OCI-LY3 (cell line): ENCODE measurements at regions not wholly inside any gene's neighbourhood (a gene's known extent, or its start where the extent isn't known, plus 50 kb on each side); places are given as distances from the start of the nearest gene placed in this dataset.

Experiments
- H2AFZ ChIP-seq: fragments of 200-600, 300-600 bp; shearing (Covaris generic); 2 replicates; pipeline ENCODE4 v1.6.0; 2014; ENCODE audit warnings: antibody characterized with exemption, low read depth, low read length
- H3K27ac ChIP-seq: fragments of 200-600, 300-600 bp; sonication (generic); 2 replicates; pipeline ENCODE4 v1.5.1; 2014; ENCODE audit warnings: mild to moderate bottlenecking, low read length, moderate library complexity, mixed read lengths
- H3K27me3 ChIP-seq: fragments of 200-600, 300-600 bp; sonication (generic); 2 replicates; pipeline ENCODE4 v1.6.1; 2014; ENCODE audit warnings: low read depth, low read length, mixed read lengths
- H3K36me3 ChIP-seq: fragments of 200-600, 300-600 bp; sonication (generic); replicated peaks from 2 replicates; pipeline ENCODE3; 2014; ENCODE audit warnings: low read depth, low read length, mixed read lengths
- H3K4me1 ChIP-seq: fragments of 300-600, 200-600 bp; sonication (generic); 2 replicates; pipeline ENCODE4 v1.6.1; 2014; ENCODE audit warnings: low read length, mixed read lengths
- H3K4me2 ChIP-seq: fragments of 200-600, 300-600 bp; sonication (generic); 2 replicates; pipeline ENCODE4 v1.6.1; 2014; ENCODE audit warnings: low read length, mixed read lengths
- H3K4me3 ChIP-seq: fragments of 300-600, 200-600 bp; sonication (generic); 2 replicates; pipeline ENCODE4 v1.5.1; 2014; ENCODE audit warnings: antibody characterized with exemption, mild to moderate bottlenecking, low read length, moderate library complexity
- H3K79me2 ChIP-seq: fragments of 300-600, 200-600 bp; shearing (Covaris generic); 2 replicates; pipeline ENCODE4 v1.6.1; 2014; ENCODE audit warnings: mild to moderate bottlenecking, low read length, mixed read lengths
- H3K9ac ChIP-seq: fragments of 300-600, 200-600 bp; shearing (Covaris generic); 2 replicates; pipeline ENCODE4 v1.6.0; 2014; ENCODE audit warnings: mild to moderate bottlenecking, low read length, moderate library complexity
- H3K9me3 ChIP-seq: fragments of 200-600, 300-600 bp; shearing (Covaris generic); 2 replicates; pipeline ENCODE4 v1.6.1; 2014; ENCODE audit warnings: low read length, mixed read lengths; ENCODE audit not compliant: insufficient read depth
- H4K20me1 ChIP-seq: fragments of 200-600, 300-600 bp; sonication (generic); 2 replicates; pipeline ENCODE4 v1.6.1; 2016; ENCODE audit warnings: low read length, mixed read lengths; ENCODE audit not compliant: insufficient read depth
- EZH2phosphoT487 ChIP-seq: fragments of 200-600 bp; shearing (Covaris generic); IDR thresholded peaks from 2 replicates; pipeline ENCODE4 v1.6.1; 2018; ENCODE audit warnings: antibody characterized with exemption, mixed run types, low read depth
- TF ChIP-seq, protein P1 (sequence below): fragments of 200-600, 300-600 bp; sonication (generic); IDR thresholded peaks from 2 replicates; pipeline ENCODE4 v1.5.1; 2014; ENCODE audit warnings: antibody characterized with exemption, low read length, low read depth

DNA sequence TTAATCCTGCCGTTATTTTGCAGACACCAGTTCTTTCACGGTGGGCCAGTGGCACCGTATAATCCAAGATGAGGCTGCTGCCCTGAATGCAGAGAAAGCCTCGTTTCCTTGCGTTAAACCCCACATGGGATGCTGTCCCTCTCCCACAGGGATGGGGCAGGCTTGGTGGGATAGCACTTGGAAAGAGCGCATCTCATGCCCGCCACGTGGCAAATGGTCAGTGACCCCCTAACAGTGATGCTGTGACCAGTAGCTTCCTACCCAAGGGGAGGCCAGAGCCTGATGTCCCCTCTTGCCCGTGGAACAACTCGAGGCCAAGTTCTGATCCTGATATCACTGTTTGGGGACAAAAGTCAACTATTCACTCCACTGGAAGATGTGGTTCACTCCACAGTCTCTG lies 73.3 kb downstream of the RHOB start:
- Histone ChIP-seq H4K20me1 (no peaks in the 10 kb centered on the region), H3K9ac (no peak overlapping the region), H3K27me3 (peaks cover 23% of the 10 kb centered on the region), H3K9me3 (no peaks in the 10 kb centered on the region), H3K4me1 (peaks cover 22% of the 10 kb centered on the region), H3K4me3 (no peak overlapping the region), H3K27ac (no peak overlapping the region), H3K36me3 (no peaks in the 10 kb centered on the region), H3K4me2 (no peak overlapping the region), H2AFZ (no peak overlapping the region), H3K79me2 (no peaks in the 10 kb centered on the region)
- TF ChIP-seq, protein P1, sequence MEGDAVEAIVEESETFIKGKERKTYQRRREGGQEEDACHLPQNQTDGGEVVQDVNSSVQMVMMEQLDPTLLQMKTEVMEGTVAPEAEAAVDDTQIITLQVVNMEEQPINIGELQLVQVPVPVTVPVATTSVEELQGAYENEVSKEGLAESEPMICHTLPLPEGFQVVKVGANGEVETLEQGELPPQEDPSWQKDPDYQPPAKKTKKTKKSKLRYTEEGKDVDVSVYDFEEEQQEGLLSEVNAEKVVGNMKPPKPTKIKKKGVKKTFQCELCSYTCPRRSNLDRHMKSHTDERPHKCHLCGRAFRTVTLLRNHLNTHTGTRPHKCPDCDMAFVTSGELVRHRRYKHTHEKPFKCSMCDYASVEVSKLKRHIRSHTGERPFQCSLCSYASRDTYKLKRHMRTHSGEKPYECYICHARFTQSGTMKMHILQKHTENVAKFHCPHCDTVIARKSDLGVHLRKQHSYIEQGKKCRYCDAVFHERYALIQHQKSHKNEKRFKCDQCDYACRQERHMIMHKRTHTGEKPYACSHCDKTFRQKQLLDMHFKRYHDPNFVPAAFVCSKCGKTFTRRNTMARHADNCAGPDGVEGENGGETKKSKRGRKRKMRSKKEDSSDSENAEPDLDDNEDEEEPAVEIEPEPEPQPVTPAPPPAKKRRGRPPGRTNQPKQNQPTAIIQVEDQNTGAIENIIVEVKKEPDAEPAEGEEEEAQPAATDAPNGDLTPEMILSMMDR = no peak
- no peak for TF ChIP-seq EZH2phosphoT487

DNA sequence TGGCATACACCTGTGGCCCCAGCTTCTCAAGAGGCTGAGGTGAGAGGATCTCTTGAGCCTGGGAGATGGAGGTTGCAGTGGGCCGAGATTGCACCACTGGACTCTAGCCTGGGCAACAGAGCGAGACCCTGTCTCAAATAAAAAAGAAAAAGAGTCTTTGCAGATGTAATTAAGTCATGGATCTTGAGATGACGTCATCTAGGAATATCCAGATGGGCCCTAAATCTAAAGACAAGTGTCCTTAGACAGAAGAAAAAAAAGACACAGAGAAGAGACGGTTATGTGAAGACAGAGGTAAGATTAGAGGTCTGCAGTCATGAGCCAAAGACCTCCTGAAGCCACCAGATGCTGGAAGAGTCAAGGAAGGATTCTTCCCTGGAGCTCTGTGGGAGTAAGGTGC lies 74.3 kb downstream of the RHOB start:
- no peak for TF ChIP-seq EZH2phosphoT487
- TF ChIP-seq, protein P1 = no peak
- Histone ChIP-seq H3K4me3 (no peak overlapping the region), H3K27me3 (peaks cover 13% of the 10 kb centered on the region; the same call in 1 of the 2 replicates), H3K9ac (no peak overlapping the region), H3K9me3 (no peaks in the 10 kb centered on the region), H3K4me2 (no peak overlapping the region), H3K27ac (no peak overlapping the region), H3K79me2 (no peaks in the 10 kb centered on the region), H3K36me3 (no peaks in the 10 kb centered on the region), H3K4me1 (peaks cover 24% of the 10 kb centered on the region), H2AFZ (no peak overlapping the region), H4K20me1 (no peaks in the 10 kb centered on the region)

DNA sequence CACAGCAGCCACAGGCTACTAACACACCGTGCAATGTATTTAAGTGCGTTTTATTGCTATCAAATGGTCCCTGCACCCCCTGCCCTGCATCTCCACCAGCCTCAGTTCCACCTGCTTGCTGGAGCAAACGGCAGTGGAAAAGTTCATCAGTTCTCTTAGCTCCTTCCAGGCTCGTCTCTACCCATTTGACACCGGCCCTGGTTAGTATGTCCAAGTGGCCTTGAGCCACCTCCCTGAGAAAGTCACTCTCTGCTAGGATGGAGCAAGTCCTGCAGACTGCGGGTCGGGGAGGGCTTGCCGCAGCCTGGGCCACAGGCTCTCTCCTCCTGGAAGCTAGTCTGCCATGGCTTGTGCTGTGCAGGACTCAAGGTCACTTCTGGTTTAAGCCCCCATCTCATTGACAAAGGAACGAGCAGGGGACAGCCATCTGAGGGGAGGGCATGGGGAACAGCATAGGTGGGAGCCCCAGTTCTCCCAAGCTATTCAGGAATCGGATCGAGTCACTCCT lies 74.9 kb downstream of the RHOB start:
- Histone ChIP-seq H3K36me3 (no peaks in the 10 kb centered on the region), H3K4me1 (peaks cover 19% of the 10 kb centered on the region), H3K9me3 (no peaks in the 10 kb centered on the region), H4K20me1 (no peaks in the 10 kb centered on the region), H3K79me2 (no peaks in the 10 kb centered on the region), H3K27me3 (peaks cover 13% of the 10 kb centered on the region; the same call in 1 of the 2 replicates), H2AFZ (no peak overlapping the region), H3K4me3 (no peak overlapping the region), H3K4me2 (no peak overlapping the region), H3K27ac (no peak overlapping the region), H3K9ac (no peak overlapping the region)
- no peak for TF ChIP-seq EZH2phosphoT487

DNA sequence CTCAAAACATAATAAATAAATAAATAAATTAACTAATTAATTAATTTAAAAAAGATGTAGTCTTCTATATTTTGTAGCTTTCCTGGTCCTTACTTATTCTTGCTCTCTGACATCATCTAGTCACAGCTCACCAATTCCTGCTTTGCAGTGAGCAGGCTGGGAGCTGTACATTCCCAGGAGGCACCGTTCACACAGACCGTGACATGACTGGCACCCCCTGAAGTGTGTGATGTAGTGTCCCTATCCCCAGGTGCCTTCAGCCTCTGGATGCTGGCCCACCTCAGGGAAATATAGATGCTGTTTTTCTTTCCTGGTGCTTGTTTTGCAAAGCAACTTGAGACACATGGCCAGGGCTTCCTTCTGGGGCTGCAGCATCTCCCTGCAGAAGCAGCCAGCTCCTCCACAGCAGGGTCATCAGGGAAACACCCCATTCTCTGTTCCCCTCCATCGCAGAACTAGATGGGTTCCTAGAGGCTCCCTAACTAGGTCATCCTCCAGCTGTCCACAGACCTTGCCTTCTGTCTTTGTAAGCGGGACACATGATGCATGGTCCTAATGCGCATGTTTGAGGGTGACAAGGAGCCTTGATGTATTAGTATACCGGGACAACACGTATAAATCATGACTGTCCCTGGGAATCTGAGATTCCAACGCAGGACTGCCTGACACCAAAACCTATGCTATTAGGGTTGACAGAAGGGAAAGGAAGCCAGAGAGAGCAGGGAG lies 76.4 kb downstream of the RHOB start:
- TF ChIP-seq, protein P1 = no peak
- TF ChIP-seq EZH2phosphoT487 = no peak
- Histone ChIP-seq H2AFZ (no peak overlapping the region), H3K79me2 (no peaks in the 10 kb centered on the region), H3K9ac (no peak overlapping the region), H3K27ac (no peak overlapping the region), H3K27me3 (peaks cover 11% of the 10 kb centered on the region; the same call in 1 of the 2 replicates), H4K20me1 (no peaks in the 10 kb centered on the region), H3K4me2 (no peak overlapping the region), H3K9me3 (no peaks in the 10 kb centered on the region), H3K4me1 (peaks cover 11% of the 10 kb centered on the region), H3K36me3 (no peaks in the 10 kb centered on the region), H3K4me3 (no peak overlapping the region)
